NCI-H2227 (cell line): ENCODE measurements at regions not wholly inside any gene's neighbourhood (a gene's known extent, or its start where the extent isn't known, plus 50 kb on each side); places are given as distances from the start of the nearest gene placed in this dataset.

Source experiments
- DNase-seq: peaks from one replicate; lab custom pipeline; 2025; ENCODE audit not compliant: unreplicated experiment; lab: John Stamatoyannopoulos, UW

- DNase-seq = no peak
These were observed 76.7 kb upstream of the RAPGEF4 start for GRCh38 chr2:172658945-172659344.

DNA sequence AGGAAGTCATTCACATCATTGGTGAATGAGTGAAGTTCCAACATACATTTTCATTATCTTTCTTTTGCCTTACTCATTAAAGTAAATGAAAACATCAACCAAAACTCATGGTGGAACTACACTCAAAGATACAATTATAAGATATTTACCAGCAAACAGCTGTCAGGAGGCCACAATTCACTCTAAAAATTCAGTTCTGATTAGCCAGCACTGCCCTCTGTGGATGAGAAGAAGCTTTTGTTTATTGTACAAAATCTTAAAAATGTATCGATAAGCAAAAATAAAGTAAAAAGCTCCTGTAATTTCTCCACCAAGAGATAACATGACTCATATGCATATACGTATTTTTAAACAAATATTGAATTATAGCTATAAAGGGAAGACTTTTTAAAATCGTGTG lies 73.5 kb upstream of the RAPGEF4 start:
- DNase-seq = no peak

GRCh38 chr2:172664766-172665165 lies 70.9 kb upstream of the RAPGEF4 start:
- no peak for DNase-seq

GRCh38 chr2:172667581-172668325 lies 67.9 kb upstream of the RAPGEF4 start:
- no peak for DNase-seq

- no peak for DNase-seq
These were observed 64.1 kb upstream of the RAPGEF4 start for GRCh38 chr2:172671501-172671900.

GRCh38 chr2:172672114-172672513 lies 63.5 kb upstream of the RAPGEF4 start:
- no peak for DNase-seq

GRCh38 chr2:172673056-172673683 lies 62.5 kb upstream of the RAPGEF4 start:
- peak; percentile 52 for DNase-seq

- no peak for DNase-seq
These were observed 61.3 kb upstream of the RAPGEF4 start for GRCh38 chr2:172674034-172674967.

GRCh38 chr2:172674968-172675303 lies 60.7 kb upstream of the RAPGEF4 start:
- DNase-seq = no peak

- DNase-seq = peak; percentile 27
These were observed 58.3 kb upstream of the RAPGEF4 start for GRCh38 chr2:172677363-172677762.

GRCh38 chr2:172680436-172681068 lies 55.1 kb upstream of the RAPGEF4 start:
- DNase-seq = no peak

DNA sequence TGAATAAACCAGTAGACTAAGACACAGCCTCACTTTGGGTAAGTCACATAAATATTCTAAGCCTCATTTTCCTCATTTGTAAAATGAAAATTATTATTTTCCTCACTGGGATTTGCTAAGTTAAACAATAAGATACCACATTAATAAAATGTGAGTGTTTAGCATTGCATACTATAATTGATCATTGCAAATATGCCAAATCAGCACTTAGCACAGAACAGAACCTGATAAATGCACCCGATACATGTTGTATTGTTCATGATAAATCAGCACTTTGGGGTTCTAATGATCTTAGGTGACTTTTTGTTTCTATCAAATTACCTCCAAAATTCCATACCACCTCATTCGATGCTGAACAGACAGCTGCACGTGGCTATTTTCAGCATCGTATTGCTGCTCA lies 50.2 kb upstream of the RAPGEF4 start:
- no peak for DNase-seq
